ENCODE measurements at regions not wholly inside any gene's neighbourhood (a gene's known extent, or its start where the extent isn't known, plus 50 kb on each side); places are given as distances from the start of the nearest gene placed in this dataset.
A peak's percentile ranks its signal among the peaks of the same experiment; 100 is the strongest.

- H3K4me1 ChIP-seq: no peaks in the 10 kb centered on the region
- no peaks in the 10 kb centered on the region for H3K36me3 ChIP-seq
- TF ChIP-seq CTCF (IDR thresholded peaks at IDR 0.05; ENCODE audit: low read depth, low read length): no peak
- H3K9me3 ChIP-seq: no peaks in the 10 kb centered on the region
- no peak overlapping the region for H3K4me3 ChIP-seq (ENCODE audit: low read depth, low read length)
- no peaks in the 10 kb centered on the region for H3K27me3 ChIP-seq
- peak; percentile 3 for DNase-seq
Observed at GRCh38 chr2:240358821-240359397, 76.6 kb upstream of the GPC1 start.

- Histone ChIP-seq H3K4me1 (no peaks in the 10 kb centered on the region), H3K4me3 (ENCODE audit: low read depth, low read length) (no peak overlapping the region), H3K36me3 (no peaks in the 10 kb centered on the region), H3K27me3 (no peaks in the 10 kb centered on the region), H3K9me3 (no peaks in the 10 kb centered on the region)
- no peak for DNase-seq
- TF ChIP-seq CTCF (IDR thresholded peaks at IDR 0.05; ENCODE audit: low read depth, low read length): no peak
Observed at GRCh38 chr2:240359695-240360094, 75.8 kb upstream of the GPC1 start.

- H3K9me3 ChIP-seq: no peaks in the 10 kb centered on the region
- no peak for TF ChIP-seq CTCF (IDR thresholded peaks at IDR 0.05; ENCODE audit: low read depth, low read length)
- no peak overlapping the region for H3K4me3 ChIP-seq (ENCODE audit: low read depth, low read length)
- H3K27me3 ChIP-seq: no peaks in the 10 kb centered on the region
- no peak for DNase-seq
- no peaks in the 10 kb centered on the region for H3K36me3 ChIP-seq
- H3K4me1 ChIP-seq: no peaks in the 10 kb centered on the region
Observed at GRCh38 chr2:240360645-240361475, 74.6 kb upstream of the GPC1 start.

- DNase-seq: no peak
- Histone ChIP-seq H3K27me3 (no peaks in the 10 kb centered on the region), H3K36me3 (no peaks in the 10 kb centered on the region), H3K4me1 (no peaks in the 10 kb centered on the region), H3K4me3 (ENCODE audit: low read depth, low read length) (no peak overlapping the region), H3K9me3 (no peaks in the 10 kb centered on the region)
- no peak for TF ChIP-seq CTCF (IDR thresholded peaks at IDR 0.05; ENCODE audit: low read depth, low read length)
Observed at GRCh38 chr2:240362216-240362755, 73.2 kb upstream of the GPC1 start.

- Histone ChIP-seq H3K36me3 (no peaks in the 10 kb centered on the region), H3K9me3 (no peaks in the 10 kb centered on the region), H3K27me3 (no peaks in the 10 kb centered on the region), H3K4me1 (no peaks in the 10 kb centered on the region), H3K4me3 (ENCODE audit: low read depth, low read length) (no peak overlapping the region)
- no peak for TF ChIP-seq CTCF (IDR thresholded peaks at IDR 0.05; ENCODE audit: low read depth, low read length)
- DNase-seq: no peak
Observed at GRCh38 chr2:240362826-240363745, 72.4 kb upstream of the GPC1 start.
